OCI-M2 (cell line): ENCODE measurements at regions not wholly inside any gene's neighbourhood (a gene's known extent, or its start where the extent isn't known, plus 50 kb on each side); places are given as distances from the start of the nearest gene placed in this dataset.
"Not testable (repeated sequence)": the region's sequence is repeated elsewhere in the genome, so short reads cannot be mapped to it uniquely, and the experiment has no call there.

Experiments
- DNase-seq: peaks from one replicate; lab custom pipeline; 2025; ENCODE audit not compliant: unreplicated experiment; lab: John Stamatoyannopoulos, UW

DNA sequence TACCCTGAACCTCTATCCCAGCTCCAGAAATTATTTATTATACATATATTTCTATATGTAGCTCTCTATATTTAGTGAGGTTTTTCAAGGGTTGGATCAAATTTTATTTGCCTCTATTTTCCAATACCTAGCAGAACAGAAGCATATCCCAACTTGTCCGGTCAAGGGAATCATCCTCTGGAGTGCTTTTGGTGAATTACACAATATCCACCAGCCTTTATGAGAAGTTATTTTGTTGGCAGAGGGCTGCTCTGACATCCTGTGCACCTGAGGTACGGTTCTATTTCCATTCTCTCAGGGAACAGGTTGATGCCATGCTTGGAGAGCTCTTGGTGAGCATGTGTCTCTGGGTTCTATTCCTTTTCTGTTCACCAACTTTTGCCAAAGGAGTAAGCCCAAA lies 1056.4 kb downstream of the GALC start:
- DNase-seq, result no peak

DNA sequence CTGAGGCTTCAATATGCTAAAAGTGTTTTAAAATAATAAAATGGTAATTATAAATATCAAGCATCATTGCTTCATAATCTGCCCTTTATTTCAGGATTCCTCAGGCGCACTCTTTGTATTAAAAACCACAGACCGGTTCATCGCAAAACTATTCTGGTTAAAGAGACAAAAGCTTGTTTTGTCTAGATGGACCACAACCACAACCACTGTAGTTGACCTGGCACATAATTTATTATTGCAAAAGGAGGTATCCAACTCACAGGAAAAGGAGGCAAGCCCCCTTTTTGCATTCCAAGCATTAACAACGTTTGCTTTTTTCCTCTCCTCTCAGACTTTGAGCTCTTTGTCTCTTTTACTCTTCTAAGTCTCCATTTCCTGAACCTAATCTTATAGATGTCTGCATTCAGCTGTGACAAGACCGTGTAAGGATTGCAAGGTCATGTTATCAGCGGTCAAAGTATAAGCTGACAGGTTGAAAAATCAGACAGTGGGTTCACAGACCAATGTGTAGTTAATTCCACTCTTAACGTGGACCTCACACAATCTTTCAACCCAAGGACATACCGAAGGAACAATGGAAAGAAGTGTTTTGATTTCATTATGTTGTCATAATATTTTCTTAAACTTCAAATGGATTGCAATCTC lies 1057.6 kb downstream of the GALC start:
- no peak for DNase-seq

DNA sequence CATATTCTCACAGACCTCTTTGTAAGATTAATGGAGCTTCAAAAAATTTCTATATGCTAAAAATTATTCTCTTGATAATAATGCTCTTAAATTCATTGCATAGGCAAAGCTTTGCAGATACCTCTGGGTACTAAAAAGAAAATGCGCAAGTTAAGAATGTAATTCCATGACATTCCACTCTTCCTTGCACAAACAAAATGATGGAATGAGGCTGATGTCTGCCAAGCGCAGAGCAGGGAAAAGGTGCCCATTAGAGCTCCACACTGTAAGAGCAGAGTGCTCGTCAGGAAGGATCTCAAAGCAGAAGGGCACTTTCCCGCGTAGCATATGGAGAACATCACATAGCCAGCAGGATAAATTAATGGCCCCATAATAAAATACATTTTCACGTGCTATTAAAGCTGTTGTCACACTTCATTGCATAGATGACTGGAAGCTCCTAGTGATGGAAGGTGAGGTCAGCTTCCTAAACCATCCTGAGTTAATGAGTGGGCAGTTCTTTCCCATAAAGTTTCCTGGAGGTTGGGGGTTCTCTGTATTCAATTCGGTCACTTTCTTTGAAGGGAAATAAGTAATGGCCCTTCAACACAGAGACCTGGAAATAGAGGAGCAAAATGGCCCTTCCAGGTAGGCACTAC lies 1058.9 kb downstream of the GALC start:
- no peak for DNase-seq

DNA sequence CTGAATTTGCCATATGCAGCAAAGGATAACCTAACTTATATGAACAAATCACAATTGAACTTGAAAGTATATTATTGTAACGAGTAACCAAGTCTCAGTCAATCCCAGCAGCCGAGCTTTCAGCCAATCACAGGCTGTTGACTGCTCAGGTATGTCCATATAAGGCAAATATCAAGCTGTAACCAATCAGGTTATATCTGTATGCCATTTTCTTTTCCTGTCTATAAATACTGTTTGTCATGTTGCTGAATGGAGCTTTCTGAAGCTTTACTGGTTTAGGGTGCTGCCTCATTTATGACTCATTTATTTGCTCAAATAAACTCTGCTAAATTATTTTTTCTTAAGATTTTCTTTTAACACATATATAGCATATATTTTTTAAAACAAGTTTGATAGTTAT lies 1059.5 kb downstream of the GALC start:
- no peak for DNase-seq

DNA sequence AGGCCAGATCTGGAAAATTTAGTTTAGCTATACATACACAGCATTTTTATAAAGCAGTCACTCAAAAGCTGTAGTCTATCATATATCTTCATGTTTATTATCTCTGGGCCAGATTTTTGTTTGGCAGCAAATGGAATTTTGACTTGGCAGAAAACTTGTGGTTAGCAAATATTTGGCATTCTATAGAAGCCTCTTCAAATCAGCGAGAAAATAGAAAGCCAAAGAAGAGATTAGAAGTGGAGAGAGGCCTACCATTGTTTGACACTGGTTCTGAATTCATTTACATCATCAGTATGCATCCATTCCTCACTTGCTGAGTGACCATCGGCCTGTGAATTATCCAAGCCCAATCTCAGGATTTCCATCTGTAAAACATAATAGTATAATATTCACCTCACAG lies 1077.6 kb downstream of the GALC start:
- no peak for DNase-seq

DNA sequence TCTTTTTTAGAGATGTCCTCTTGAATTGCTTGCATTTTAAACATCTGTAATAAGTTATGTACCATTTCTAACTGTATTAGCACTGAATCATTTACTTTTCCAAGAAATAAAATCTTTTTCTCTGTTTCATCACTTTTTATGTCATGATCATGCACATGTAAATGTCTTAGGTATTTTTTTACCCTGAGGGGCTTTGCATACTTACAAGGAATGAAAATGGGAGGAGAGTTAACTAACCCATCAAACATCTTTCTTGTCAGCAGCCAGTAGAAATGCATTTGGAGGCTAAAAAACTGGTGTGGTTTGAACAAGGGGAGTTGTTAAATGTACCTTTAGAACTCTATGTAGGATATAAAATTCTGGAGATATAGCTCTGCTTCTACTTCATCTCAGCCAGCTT lies 1080.3 kb downstream of the GALC start:
- no peak for DNase-seq

DNA sequence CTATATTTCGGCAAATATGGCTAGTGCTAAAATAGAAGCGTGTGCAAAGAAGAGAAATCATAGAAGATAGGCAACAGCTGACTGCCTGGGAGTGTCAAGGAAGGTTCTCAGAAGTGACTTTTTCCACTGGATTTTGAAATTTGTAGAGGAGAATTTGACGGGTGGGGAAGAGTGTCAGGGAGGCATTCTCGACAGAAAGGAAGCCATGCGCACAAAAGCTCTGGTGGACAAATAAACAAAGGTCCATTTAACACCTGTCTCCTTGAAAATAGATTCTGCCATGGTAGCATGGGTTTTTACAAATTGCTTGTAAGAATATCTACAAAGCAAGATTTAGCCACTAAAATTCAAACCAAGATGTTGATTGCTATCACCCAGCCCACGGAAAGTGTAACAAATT lies 1081.5 kb downstream of the GALC start:
- DNase-seq, result no peak

DNA sequence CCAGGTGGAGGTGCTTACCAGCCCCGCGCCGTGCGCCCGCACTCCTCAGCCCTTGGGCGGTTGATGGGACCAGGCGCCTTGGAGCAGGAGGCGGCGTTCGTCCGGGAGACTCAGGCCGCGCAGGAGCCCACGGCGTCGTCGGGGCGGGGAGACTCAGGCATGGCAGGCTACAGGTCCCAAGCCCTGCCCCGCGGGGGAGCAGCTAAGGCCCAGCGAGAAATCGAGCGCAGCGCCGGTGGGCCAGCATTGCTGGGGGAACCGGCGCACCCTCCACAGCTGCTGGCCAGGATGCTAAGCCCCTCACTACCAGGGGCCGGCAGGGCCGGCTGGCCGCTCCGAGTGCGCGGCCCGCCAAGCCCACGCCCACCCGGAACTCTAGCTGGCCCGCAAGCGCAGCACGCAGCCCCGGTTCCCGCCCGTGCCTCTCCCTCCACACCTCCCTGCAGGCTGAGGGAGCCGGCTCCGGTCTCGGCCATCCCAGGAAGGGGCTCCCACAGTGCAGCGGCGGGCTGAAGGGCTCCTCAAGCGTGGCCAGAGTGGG lies 1087.5 kb downstream of the GALC start:
- not testable (repeated sequence) for DNase-seq

DNA sequence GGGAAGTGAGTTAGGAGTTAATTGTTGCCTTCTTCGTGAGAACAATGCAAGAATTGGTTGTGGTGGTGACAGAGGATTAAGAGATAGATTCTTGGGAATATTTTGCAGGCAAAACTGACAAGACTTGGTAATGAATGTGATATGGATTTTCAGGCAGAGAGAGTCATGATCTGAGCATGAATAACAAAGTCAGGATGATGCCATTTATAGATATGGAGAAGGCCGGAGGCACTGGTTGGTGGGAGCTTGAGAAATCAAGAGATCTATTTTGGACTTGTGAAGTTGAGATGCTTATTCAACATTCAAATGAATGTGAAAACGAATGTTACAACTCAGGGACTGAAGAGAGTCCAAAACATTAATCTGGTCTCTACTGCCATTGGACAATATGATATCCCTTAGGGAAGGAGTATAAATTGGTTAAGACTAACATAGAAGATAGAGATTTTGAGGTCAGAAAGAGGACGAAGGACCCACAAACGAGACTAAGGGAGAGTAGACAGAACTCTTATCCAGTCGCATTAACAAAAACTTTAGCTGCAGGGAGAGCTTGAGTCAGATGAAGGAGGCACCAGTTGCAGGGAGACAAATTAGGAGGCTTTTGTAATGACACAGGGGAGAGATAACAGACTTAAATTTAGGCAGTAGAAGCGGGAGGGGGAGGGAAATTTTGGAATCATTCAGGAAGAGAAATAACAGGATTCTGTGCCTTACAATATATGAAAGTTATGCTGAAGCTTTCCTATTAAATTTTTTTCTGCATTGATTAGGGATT lies 1090.6 kb downstream of the GALC start:
- no peak for DNase-seq

DNA sequence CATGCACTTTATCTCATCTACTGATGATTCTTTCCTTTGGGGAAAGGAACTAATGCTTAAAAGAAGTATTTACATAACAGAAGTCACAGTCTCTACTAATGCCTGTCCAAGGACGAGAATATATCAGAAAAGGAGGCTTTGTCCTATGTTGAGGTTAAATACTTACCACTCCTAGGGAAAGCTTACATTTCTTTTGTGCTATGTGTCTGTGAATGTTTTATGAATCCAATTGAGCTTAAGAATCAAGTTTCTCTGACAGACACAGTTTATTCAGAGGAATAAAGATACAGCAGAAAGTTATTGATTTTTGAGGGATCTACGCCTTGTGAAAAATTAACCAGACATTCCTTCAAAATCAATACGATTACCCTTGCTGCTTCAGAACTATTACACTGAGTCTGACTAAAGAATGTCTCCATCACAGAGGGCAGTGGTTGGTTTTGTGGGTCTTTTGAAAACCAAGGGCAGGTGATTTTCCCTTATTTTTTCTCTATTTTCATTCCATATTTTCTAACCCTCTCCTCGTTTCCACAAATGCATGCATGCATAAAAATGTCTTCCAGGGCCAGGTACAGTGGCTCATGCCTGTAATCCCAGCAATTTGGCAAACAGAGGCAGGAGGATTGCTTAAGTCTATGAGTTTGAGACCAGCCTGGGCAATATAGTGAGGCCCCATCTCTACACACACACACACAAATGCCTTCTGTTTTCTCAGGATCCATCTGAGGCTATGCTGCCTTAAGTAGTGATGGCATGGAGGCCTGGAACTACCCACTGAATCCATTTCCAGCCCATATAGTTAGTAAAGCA lies 1095.1 kb downstream of the GALC start:
- DNase-seq, result no peak

DNA sequence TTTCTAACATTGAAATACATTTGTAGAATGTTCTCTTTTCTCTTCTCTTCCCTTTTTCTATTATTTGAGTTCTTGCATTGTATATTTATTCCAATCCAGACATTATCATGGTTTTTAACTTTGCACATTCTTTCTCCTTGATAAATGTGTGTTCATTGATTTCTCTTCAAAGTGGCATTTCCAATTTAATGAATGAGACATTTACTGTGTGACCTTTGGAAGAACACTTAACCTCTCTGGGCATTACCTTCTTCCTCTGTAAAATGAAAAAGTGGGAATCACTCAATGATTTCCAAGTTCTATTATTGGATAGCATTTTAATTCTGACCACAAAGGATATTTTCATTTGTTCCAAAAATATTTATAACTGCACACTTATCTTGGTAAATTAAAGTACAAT lies 1095.8 kb downstream of the GALC start:
- DNase-seq, result no peak

DNA sequence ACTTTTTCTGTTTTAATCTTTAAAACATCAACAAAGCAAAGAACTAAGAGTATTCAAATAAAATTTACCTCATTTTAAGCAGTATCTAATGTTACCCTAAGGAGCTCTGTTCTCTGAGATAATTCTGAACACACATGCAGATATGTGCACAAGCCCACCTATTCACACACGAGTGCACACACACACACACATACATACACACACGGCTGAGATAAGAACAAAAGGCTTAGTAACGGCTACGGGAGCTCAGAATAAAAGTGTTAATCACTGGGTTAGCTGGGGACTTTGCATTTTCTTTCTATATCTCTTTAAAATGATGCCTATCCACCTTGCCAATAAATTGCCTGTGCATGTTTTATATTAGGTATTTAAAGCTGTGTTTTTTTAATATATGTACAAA lies 1096.3 kb downstream of the GALC start:
- DNase-seq, result no peak

DNA sequence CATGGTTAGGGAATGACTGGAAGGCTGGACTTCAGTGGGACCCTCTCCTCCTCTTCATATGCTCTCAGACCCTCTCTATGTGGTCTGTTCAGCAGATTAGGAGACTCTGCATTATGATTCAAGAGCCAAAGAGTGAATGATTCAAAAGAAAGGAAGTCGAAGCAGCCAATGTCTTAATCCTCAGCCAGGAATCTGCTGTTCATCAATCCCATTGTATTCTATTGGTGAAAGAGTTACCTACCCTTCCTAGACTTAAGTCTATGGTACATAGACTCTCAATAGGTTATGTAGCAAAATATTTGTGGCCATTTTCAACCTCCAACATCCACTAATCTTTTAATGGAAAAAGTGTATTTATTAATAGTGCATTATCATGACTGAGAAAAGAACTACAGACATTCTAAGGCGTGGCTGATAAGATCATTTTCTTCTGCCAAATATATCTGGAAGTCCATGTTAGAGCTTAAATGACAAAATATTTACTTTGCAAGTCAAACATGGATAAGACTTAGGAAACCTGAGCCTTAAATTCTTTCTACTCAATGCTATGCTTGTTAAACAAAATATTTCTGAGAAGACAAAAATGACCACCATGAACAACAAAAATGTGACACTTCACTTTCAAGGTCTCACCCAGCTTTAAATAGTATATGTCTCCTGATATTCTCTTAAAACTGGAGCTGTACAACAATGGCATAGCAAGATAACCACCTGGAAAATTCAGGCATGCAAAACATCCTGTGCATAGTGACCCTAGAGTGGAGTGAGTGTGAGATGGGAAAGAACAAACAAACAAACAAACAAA lies 1100.6 kb downstream of the GALC start:
- no peak for DNase-seq

DNA sequence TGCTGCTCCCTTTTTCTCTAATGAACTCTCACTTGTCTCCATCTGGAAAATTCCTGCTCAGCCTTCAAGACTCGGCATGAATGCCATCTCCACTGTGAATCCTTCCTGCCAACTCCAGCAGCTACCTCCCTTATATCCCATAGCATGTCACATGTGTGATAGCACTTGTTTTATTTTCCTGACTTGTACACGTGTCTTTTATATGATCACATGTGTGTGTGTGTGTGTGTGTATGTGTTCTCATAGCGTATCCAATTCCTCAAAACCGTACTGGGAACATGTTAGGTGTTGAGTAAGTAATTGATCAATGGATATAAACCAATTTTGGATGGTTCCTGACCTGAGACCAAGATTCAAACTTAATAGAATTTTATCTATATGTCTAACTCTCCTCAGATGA lies 1107.7 kb downstream of the GALC start:
- DNase-seq, result no peak

DNA sequence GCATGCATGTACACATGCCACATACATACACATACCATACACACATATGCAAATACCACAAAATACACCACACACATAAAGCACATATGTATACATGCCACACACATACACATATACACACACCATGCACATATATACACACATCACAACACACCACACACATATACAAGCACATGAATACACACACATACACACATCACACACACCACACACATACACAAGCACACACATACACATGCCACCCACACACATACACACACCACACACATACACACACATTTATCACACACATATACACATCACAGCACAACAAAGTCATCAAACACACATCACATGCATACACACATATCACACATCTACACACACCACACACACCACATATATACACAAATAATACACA lies 1108.5 kb downstream of the GALC start:
- no peak for DNase-seq

DNA sequence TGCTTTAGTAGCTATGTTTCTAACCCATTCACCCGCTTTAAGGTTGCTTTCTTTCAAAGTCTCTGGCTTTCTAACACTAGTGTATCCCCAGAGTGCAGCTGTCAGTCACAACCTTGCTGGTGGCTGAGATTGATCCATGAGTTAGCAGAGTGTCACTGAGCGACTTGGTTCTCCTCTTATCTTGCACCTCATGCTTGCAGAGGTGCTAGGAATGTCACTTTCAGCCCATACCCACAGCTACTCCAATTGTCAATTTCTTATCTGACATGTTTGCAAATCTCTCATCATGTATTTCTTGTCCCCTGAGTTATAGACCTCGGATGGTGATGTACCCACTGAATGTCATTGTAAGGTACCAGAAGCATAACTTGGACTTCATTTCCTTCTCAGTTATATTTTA lies 1110.2 kb downstream of the GALC start:
- no peak for DNase-seq

DNA sequence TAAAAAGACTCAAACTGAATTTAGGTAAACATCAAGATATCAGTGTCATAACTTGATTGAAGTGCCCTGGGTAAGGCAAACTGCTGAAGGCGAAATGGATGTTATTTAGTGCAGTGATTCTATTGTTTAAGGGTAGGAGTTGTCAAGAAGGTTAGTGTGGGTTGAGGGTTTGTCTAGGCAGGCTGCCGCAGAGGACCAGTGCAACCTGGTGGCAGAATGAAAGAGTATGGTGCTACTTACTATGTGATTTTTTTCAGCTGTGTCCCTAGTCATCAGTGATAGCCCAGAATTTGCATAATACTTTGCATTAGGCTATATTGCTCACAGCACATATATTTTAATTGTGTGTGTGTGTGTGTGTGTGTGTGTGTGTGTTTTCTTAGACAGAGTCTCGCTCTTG lies 1127.0 kb downstream of the GALC start:
- DNase-seq, result no peak

DNA sequence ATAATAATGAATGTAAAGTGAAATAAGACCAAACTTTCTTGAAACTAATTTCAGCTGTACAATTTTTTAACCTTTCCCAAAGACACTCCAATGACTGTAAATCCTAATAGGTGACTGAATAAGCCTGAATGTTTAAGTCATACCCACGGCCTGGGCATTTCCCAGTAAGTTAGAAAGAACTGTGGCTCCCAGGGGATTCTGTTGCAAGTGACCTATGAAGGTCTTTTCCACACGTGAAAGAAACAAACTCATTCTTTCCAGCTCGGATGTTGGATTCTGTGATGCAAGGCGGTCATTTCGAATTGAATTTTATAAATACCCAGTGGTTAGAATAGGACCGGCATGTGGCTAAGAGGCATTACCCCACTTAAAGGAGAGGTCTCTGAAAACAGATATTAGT lies 1134.4 kb downstream of the GALC start:
- no peak for DNase-seq

DNA sequence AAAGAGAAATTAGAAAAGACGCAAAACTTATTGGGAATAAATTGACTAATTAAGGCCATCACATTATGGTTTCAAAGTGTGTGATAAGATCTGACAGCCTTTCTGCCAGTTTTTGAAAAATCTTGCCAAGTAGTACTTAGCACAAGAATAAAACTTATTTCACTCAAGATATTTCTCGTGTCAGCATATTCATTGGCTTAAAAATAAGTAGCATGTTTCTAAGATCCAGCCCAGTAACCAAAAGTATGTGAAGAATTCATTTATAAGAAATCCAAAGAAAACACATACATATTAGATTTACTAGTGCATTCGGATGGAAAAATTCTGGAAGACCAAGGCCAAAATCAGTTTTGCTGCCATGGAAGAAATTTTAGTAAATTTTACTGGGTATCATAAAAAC lies 1135.0 kb downstream of the GALC start:
- DNase-seq, result no peak

DNA sequence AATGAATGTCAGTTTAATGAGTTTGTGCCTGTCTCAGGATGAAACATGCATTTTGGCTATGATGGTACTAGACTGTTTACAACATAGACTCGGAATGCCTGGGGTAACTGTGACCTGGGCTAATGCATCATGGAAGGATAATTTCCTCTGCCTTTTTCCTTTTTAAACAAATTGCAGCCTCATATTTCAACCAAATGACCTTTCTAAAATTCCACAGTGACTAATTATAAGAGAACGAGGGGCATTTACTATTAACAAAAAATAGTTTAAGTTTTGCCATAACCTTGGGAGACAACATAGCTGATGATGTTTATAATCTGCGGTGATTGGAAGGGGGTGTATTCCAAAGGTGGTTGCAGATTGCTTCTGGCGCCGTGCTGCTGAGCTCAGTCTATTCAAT lies 1140.5 kb downstream of the GALC start:
- DNase-seq, result no peak

DNA sequence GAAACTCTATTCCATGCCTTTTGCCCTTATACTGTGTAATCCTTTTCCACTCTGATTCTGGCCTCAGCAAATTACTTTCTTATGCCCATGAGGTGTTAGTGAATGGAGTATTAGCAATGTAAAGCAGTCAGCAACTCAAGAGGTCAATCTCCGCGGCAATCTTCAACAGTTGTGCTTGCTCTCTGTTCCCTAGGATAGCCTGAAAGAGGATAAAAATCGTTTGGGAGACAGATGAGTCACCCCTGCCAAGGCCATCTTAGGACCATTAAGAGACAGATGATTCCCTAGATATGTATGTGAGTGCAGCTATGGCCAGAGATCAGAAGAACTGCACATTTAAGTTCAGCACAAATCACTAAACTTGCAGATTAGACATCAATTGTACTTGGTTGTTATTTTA lies 1145.8 kb downstream of the GALC start:
- DNase-seq, result no peak
